ENCODE measurements at regions not wholly inside any gene's neighbourhood (a gene's known extent, or its start where the extent isn't known, plus 50 kb on each side); places are given as distances from the start of the nearest gene placed in this dataset.
"Not testable (repeated sequence)": the region's sequence is repeated elsewhere in the genome, so short reads cannot be mapped to it uniquely, and the experiment has no call there.

- TF ChIP-seq CTCF (conservative IDR thresholded peaks at IDR 0.05; ENCODE audit: control insufficient read depth, insufficient read depth, low read depth, low read length), result no peak
- DNase-seq (ENCODE audit: low read depth), result no peak
- no peak overlapping the region for H3K4me3 ChIP-seq (ENCODE audit: control insufficient read depth, low read depth, low read length)
These were observed 148.2 kb upstream of the NOCT start for GRCh38 chr4:138867404-138867803.

DNA sequence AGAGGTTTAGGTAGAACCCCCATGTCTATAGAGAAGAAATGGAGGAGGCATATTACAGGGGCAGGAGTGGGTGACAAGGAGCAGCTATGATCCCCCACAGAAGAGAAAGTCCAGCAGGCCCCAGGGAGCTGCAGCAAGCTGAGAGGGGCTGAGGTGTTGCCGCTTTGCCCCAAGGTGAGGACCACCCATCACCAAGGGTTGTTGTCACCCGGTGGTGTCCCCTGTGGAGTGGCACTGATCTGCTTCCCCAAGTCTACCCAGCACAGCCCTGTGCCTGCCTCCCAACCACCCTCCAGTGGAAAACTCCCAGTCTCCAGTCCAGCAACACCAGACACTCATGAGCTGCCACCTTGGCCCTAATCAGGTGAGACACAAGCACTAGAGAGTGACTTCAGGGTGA lies 149.3 kb upstream of the NOCT start:
- no peak for TF ChIP-seq CTCF (conservative IDR thresholded peaks at IDR 0.05; ENCODE audit: control insufficient read depth, insufficient read depth, low read depth, low read length)
- no peak overlapping the region for H3K4me3 ChIP-seq (ENCODE audit: control insufficient read depth, low read depth, low read length)
- DNase-seq (ENCODE audit: low read depth), result no peak

DNA sequence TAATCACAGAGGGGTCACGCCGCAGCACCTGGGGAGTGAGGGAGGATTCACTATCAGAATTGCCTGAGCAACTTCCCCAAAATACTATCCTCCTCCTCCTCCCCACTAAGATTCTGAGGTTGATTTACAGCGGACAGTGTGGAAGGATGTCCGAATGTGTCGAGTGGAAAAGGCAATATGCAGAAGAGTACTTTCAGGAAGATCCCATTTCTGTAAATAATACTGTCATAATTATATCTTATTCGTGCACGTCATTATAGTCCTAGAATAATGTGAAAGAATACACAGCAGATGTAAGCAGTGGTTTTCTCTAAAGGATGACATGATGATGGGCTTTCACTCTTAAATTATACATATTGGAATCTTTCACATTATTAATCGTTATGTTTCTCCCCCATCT lies 149.8 kb upstream of the NOCT start:
- no peak for DNase-seq (ENCODE audit: low read depth)
- no peak overlapping the region for H3K4me3 ChIP-seq (ENCODE audit: control insufficient read depth, low read depth, low read length)
- no peak for TF ChIP-seq CTCF (conservative IDR thresholded peaks at IDR 0.05; ENCODE audit: control insufficient read depth, insufficient read depth, low read depth, low read length)

DNA sequence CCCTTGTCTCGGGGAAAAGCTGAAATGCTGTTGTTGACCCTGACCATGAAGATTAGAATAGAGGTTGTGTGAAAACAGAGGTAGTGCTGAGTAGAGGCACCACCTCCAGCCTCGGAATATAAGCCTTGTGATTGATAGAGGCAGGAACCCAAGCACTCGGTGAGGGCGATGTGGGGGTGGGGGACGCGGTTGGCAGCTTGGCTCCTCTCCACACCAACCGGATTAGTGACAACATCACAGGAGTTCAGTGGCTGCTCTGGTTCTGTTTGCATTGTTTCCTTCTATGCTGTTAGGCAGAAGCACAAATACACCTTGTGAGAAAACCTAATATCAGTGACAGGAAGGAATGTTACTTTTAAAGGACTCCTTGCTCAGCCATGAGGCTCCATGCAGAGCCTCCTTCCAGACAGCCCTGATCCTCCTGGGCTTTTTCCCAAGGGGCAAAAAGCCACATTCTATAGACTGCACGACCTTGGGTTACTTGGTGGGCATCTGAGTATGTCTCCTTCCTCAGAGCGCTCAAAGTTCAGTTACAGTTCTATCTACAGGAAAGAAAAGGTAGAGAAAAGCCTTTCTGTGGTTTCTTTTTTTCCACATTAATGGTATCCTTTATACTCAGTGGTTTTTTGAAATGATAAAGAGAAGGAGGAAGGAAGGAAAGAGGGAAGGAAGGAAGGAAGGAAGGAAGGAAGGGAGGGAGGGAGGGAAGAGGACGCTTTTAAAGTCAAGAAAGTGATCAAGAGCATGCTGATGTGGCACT lies 150.4 kb upstream of the NOCT start:
- no peak overlapping the region for H3K4me3 ChIP-seq (ENCODE audit: control insufficient read depth, low read depth, low read length)
- no peak for TF ChIP-seq CTCF (conservative IDR thresholded peaks at IDR 0.05; ENCODE audit: control insufficient read depth, insufficient read depth, low read depth, low read length)
- DNase-seq (ENCODE audit: low read depth), result no peak

DNA sequence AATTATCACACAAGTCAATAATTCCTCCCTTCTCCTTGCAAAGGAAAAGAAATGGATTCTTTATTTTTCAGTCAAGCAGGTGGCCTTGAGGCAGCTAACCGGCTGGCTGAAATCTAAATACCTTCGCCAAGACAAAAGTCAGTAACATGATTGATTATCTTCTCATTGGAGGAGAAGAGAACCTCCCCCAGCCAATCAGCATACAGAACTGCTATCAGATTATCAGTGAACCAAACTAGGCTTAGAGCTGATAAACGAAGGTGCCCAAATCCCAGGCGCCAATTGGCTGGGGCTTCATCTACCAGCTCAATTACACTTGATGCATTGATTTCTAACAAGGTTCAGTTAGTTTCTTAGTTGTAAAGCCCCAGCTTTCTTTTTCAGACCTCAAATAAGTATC lies 152.4 kb upstream of the NOCT start:
- DNase-seq (ENCODE audit: low read depth), result no peak
- no peak for TF ChIP-seq CTCF (conservative IDR thresholded peaks at IDR 0.05; ENCODE audit: control insufficient read depth, insufficient read depth, low read depth, low read length)
- H3K4me3 ChIP-seq (ENCODE audit: control insufficient read depth, low read depth, low read length), result no peak overlapping the region

DNA sequence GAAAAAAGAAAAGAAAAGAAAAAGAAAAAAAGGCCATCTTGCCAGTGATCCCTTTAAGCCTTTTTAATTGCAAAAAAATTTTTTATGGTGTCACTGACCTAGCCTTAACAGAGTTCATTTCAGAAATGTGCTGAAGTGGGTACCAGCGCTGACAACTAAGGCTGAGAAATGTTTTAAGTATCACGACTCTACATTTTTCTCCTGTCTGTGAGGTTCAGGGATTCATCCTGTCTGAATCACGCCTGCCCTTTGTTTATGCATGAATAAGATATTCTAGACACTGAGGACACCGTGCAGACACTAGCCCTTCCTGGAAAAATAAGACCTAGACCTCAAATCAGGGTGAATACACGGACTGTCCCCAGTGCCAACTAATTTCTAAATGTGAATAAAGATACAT lies 154.4 kb upstream of the NOCT start:
- no peak for DNase-seq (ENCODE audit: low read depth)
- no peak for TF ChIP-seq CTCF (conservative IDR thresholded peaks at IDR 0.05; ENCODE audit: control insufficient read depth, insufficient read depth, low read depth, low read length)
- no peak overlapping the region for H3K4me3 ChIP-seq (ENCODE audit: control insufficient read depth, low read depth, low read length)

DNA sequence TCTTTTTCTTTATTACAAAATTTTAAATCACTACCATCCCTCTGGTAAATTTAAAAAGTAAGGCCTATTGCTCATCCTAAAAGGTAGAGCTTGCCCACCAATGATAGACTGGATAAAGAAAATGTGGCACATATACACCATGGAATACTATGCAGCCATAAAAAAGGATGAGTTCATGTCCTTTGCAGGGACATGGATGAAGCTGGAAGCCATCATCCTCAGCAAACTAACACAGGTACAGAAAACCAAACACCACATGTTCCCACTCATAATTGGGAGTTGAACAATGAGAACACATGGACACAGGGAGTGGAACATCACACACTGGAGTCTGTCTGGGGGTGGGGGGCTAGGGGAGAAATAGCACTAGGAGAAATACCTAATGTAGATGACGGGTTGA lies 155.2 kb upstream of the NOCT start:
- H3K4me3 ChIP-seq (ENCODE audit: control insufficient read depth, low read depth, low read length); DNase-seq (ENCODE audit: low read depth): not testable (repeated sequence)

Measured in fibroblast of mammary gland (primary cell).